Endothelial cell of umbilical vein (primary cell): ENCODE measurements at regions not wholly inside any gene's neighbourhood (a gene's known extent, or its start where the extent isn't known, plus 50 kb on each side); places are given as distances from the start of the nearest gene placed in this dataset.

Source experiments
- BruUV-seq: library from RNA; stranded (reverse); fragments of 400-500 nt; replicated peaks from 2 replicates; lab custom pipeline; 2021; lab: Mats Ljungman, UMichigan
- CTCF ChIA-PET: fragments of 300-600, 350-600 bp; sonication (Branson Sonifier 250); formaldehyde crosslinking; loops from one replicate; lab custom pipeline; 2021; ENCODE audit warnings: antibody characterized with exemption, inconsistent platforms; lab: Charles Lee
- POLR2A ChIA-PET: fragments of 300-600, 350-600 bp; sonication (Branson Sonifier 250); formaldehyde crosslinking; loops from one replicate; lab custom pipeline; 2021; ENCODE audit warnings: antibody characterized with exemption, inconsistent platforms; lab: Charles Lee
- DNase-seq: peaks from one replicate; pipeline ENCODE4 v3.0.0-alpha.2; 2011; ENCODE audit warnings: low read depth, low spot score
- FAIRE-seq: peaks from 2 replicates; lab custom pipeline; 2011; peaks lifted over from hg19 to GRCh38; lab: Jason Lieb, UNC
- H2AFZ ChIP-seq: 2 replicates; pipeline ENCODE4 v1.6.0; 2012; ENCODE audit warnings: low read depth, low read length, control low read depth, inconsistent platforms
- H3K27ac ChIP-seq: 2 replicates; pipeline ENCODE4 v1.5.1; 2011; ENCODE audit warnings: low read depth, mild to moderate bottlenecking, control low read depth, low read length, moderate library complexity; ENCODE audit not compliant: insufficient read depth
- H3K27me3 ChIP-seq, 2 experiments: 2 replicates each; pipeline versions ENCODE4 v1.6.0 to v1.6.1; 2011; ENCODE audit warnings: low read length in 2 of 2, mixed read lengths in 1 of 2; ENCODE audit not compliant: control insufficient read depth in 2 of 2, insufficient read depth in 2 of 2
- H3K36me3 ChIP-seq, 2 experiments: 2 replicates in 1 of 2; 3 replicates in 1 of 2; pipeline ENCODE4 v1.5.1; 2011; ENCODE audit warnings: low read length in 2 of 2, mild to moderate bottlenecking in 1 of 2, moderate library complexity in 1 of 2; ENCODE audit not compliant: control insufficient read depth in 2 of 2, insufficient read depth in 2 of 2; ENCODE audit errors: extremely low read depth in 1 of 2
- H3K4me1 ChIP-seq: 3 replicates; pipeline ENCODE4 v1.5.1; 2011; ENCODE audit warnings: mild to moderate bottlenecking, low read length; ENCODE audit not compliant: control insufficient read depth, insufficient read depth; ENCODE audit errors: extremely low read depth
- H3K4me2 ChIP-seq: 2 replicates; pipeline ENCODE4 v1.6.1; 2011; ENCODE audit warnings: low read length, control low read depth, mixed read lengths; ENCODE audit not compliant: insufficient read depth
- H3K4me3 ChIP-seq, 3 experiments: fragments of 200-600 bp in 1 of 3; sonication (generic), shearing (Covaris generic) in 1 of 3; replicated peaks in 1 of 3; 2 replicates each; pipeline ENCODE4 v1.5.1; 2011 to 2016; ENCODE audit warnings: control low read depth in 3 of 3, low read length in 3 of 3, mild to moderate bottlenecking in 2 of 3, inconsistent platforms in 1 of 3, low read depth in 1 of 3, moderate library complexity in 1 of 3; ENCODE audit not compliant: insufficient read depth in 1 of 3
- H3K79me2 ChIP-seq: 2 replicates; pipeline ENCODE4 v1.6.0; 2012; ENCODE audit warnings: low read length, inconsistent platforms; ENCODE audit not compliant: control insufficient read depth, insufficient read depth
- H3K9ac ChIP-seq: replicated peaks from 2 replicates; pipeline ENCODE3; 2011; ENCODE audit warnings: low read length, control low read depth; ENCODE audit not compliant: insufficient read depth; ENCODE audit errors: extremely low read depth
- H3K9me1 ChIP-seq: replicated peaks from 3 replicates; pipeline ENCODE4 v1.6.0; 2011; ENCODE audit warnings: mild to moderate bottlenecking, low read length; ENCODE audit not compliant: control insufficient read depth, insufficient read depth; ENCODE audit errors: extremely low read depth
- H3K9me3 ChIP-seq: replicated peaks from 2 replicates; pipeline ENCODE4 v1.5.1; 2012; ENCODE audit warnings: low read length, inconsistent platforms; ENCODE audit not compliant: control insufficient read depth, insufficient read depth
- H4K20me1 ChIP-seq: replicated peaks from 2 replicates; pipeline ENCODE3; 2011; ENCODE audit warnings: mild to moderate bottlenecking, low read length; ENCODE audit not compliant: control insufficient read depth, insufficient read depth; ENCODE audit errors: extremely low read depth
- CTCF ChIP-seq, 2 donors: IDR thresholded peaks; 1 replicate in 1 of 2; 2 replicates in 1 of 2; pipeline ENCODE4 v1.5.1; 2011; ENCODE audit warnings: low read length in 2 of 2, mild to moderate bottlenecking in 2 of 2, moderate library complexity in 2 of 2, control low read depth in 1 of 2, inconsistent platforms in 1 of 2, low read depth in 1 of 2; ENCODE audit not compliant: insufficient read depth in 1 of 2; ENCODE audit errors: extremely low read depth in 1 of 2
- EZH2 ChIP-seq: IDR thresholded peaks from 2 replicates; pipeline ENCODE4 v1.6.1; 2012; ENCODE audit warnings: borderline replicate concordance, low read depth, mild to moderate bottlenecking, moderate library complexity, low read length, inconsistent platforms; ENCODE audit not compliant: severe bottlenecking
- FOS ChIP-seq: IDR thresholded peaks from 2 replicates; pipeline ENCODE4 v1.6.1; 2011; ENCODE audit warnings: mild to moderate bottlenecking, low read length, moderate library complexity, borderline replicate concordance; ENCODE audit not compliant: insufficient read depth
- GATA2 ChIP-seq: IDR thresholded peaks from 2 replicates; pipeline ENCODE4 v1.7.0; 2011; ENCODE audit warnings: low read depth, mild to moderate bottlenecking, moderate library complexity, mixed read lengths, low read length; ENCODE audit not compliant: insufficient read length, insufficient read depth
- POLR2AphosphoS5 ChIP-seq: IDR thresholded peaks from 2 replicates; pipeline ENCODE4 v1.6.1; 2012; ENCODE audit warnings: low read depth, mild to moderate bottlenecking, control low read depth, low read length, moderate library complexity; ENCODE audit not compliant: insufficient read depth
- dilution Hi-C: fragments of 300-500 bp; cut with MboI; formaldehyde crosslinking; loops from one replicate; pipeline ENCODE4 v1.15.0; 2019; ENCODE audit warnings: low sequenced_read_pairs; ENCODE audit not compliant: extremely low pct_ligation_motif_present
- intact Hi-C: fragments of 100-400 bp; cut with micrococcal nuclease; formaldehyde crosslinking; loops from one replicate; pipeline ENCODE4 v1.10.0; 2022
- TF ChIP-seq, protein P1 (sequence below): IDR thresholded peaks from 2 replicates; pipeline ENCODE4 v1.6.1; 2011; ENCODE audit not compliant: insufficient read depth, insufficient read length

- ChIA-PET CTCF (no interaction called here), POLR2A (no interaction called here)
- Histone ChIP-seq H3K9me3 (no peaks in the 10 kb centered on the region), H4K20me1 (no peaks in the 10 kb centered on the region), H3K4me3 (no peak overlapping the region), H3K9me1 (no peaks in the 10 kb centered on the region), H3K27ac (no peak overlapping the region), H3K4me1 (no peaks in the 10 kb centered on the region), H3K9ac (no peak overlapping the region), H2AFZ (no peak overlapping the region), H3K4me2 (no peak overlapping the region), H3K79me2 (no peaks in the 10 kb centered on the region), H3K36me3 (no peaks in the 10 kb centered on the region), H3K27me3 (no peaks in the 10 kb centered on the region)
- intact Hi-C loops (no loop called here), dilution Hi-C loops (no loop called here)
- no TSS peak for BruUV-seq
- no peak for DNase-seq
- TF ChIP-seq EZH2 = no peak
- TF ChIP-seq POLR2AphosphoS5 = no peak
- TF ChIP-seq CTCF (IDR thresholded peaks at IDR 0.05; ENCODE audit: extremely low read depth in 1 of 2, insufficient read depth in 1 of 2, low read depth in 1 of 2, low read length in 2 of 2) = no peak
- TF ChIP-seq FOS = no peak
- TF ChIP-seq, protein P1, sequence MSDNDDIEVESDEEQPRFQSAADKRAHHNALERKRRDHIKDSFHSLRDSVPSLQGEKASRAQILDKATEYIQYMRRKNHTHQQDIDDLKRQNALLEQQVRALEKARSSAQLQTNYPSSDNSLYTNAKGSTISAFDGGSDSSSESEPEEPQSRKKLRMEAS = no peak
- no peak for TF ChIP-seq GATA2
- FAIRE-seq = no peak
Measured at GRCh38 chr1:60705026-60705425, 377.3 kb upstream of the NFIA start.

DNA sequence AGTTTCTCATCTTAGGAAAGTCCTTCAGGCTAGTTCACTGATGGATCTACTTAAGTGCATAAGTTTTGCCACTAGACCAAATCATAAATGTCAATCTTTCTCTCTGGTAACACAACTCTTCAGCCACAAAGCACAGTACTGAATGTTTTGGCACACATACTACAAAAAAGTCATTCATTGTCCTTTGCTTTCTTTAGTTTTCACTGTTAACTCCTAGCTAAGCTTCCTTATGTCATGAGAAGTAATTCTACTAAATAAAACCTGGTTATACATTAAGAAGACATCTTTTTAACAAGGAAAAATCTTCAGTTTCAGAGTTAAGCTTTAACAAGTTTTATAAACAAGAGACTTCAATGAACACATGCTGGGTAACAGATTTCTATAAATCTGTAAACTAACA is 379.2 kb upstream of the NFIA start:
- no peaks in the 10 kb centered on the region for H4K20me1 ChIP-seq
- H2AFZ ChIP-seq = no peak overlapping the region
- H3K9me1 ChIP-seq = no peaks in the 10 kb centered on the region
- no peaks in the 10 kb centered on the region for H3K27me3 ChIP-seq
- intact Hi-C loops = no loop called here
- dilution Hi-C loops = no loop called here
- DNase-seq (no peak), FAIRE-seq (no peak)
- H3K4me3 ChIP-seq = no peak overlapping the region
- H3K9me3 ChIP-seq = no peaks in the 10 kb centered on the region
- no peaks in the 10 kb centered on the region for H3K79me2 ChIP-seq
- ChIA-PET CTCF (no interaction called here), POLR2A (no interaction called here)
- no peak overlapping the region for H3K9ac ChIP-seq
- no TSS peak for BruUV-seq
- no peak overlapping the region for H3K27ac ChIP-seq
- H3K4me1 ChIP-seq = no peaks in the 10 kb centered on the region
- no peak for TF ChIP-seq GATA2
- H3K36me3 ChIP-seq = no peaks in the 10 kb centered on the region
- H3K4me2 ChIP-seq = no peak overlapping the region
